AG04450 (cell line): ENCODE measurements at regions not wholly inside any gene's neighbourhood (a gene's known extent, or its start where the extent isn't known, plus 50 kb on each side); places are given as distances from the start of the nearest gene placed in this dataset.

Experiments used
- CTCF ChIA-PET: fragments of 300-600, 350-600 bp; formaldehyde crosslinking; extraction: SDS; loops from one replicate; lab custom pipeline; 2022; ENCODE audit warnings: antibody characterized with exemption, inconsistent platforms; lab: Charles Lee
- POLR2A ChIA-PET: fragments of 350-600 bp; formaldehyde crosslinking; extraction: SDS; loops from one replicate; lab custom pipeline; 2021; ENCODE audit warnings: antibody characterized with exemption, inconsistent platforms; lab: Yijun Ruan, JAX
- DNase-seq: peaks from one replicate; pipeline ENCODE4 v3.0.0-alpha.2; 2011; ENCODE audit warnings: low read depth, low spot score
- H3K27ac ChIP-seq: one replicate; pipeline ENCODE4 v1.5.1; 2012; ENCODE audit warnings: low read depth, low read length, control low read depth
- H3K27me3 ChIP-seq: one replicate; pipeline ENCODE4 v1.6.0; 2012; ENCODE audit warnings: low read length; ENCODE audit not compliant: control insufficient read depth, insufficient read depth
- H3K4me3 ChIP-seq: 2 replicates; pipeline ENCODE4 v1.5.1; 2011; ENCODE audit warnings: mild to moderate bottlenecking, low read depth, low read length, control low read depth
- H3K9me3 ChIP-seq: 2 replicates; pipeline ENCODE4 v1.5.1; 2012; ENCODE audit warnings: low read length; ENCODE audit not compliant: control insufficient read depth, insufficient read depth
- TF ChIP-seq, protein P1 (sequence below): IDR thresholded peaks from 2 replicates; pipeline ENCODE4 v1.5.1; 2011; ENCODE audit warnings: low read depth, low read length, control low read depth, inconsistent platforms

DNA sequence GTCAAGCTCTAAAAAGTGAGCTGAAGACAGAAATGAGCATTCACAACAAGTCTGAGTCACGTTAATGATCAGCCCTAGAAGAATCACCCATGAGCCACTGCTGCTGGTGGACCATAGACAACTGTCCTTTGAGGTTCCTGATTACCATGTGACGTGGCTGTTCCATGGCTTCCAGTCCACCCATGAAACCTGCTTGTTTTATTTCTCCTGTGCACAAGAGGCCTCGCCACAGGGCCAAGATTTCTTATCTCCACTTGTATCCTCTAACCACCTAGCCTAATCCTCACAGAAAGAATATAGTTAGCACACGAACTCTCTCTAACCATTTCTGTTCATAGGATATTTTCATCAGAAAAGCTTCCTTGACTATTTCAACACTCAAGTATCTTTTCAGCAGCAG is 242.7 kb downstream of the MREG start:
- Histone ChIP-seq H3K27ac (no peak overlapping the region), H3K27me3 (no peaks in the 10 kb centered on the region), H3K9me3 (peaks cover 2% of the 10 kb centered on the region; the same call in 1 of the 2 replicates), H3K4me3 (no peak overlapping the region)
- TF ChIP-seq, protein P1, sequence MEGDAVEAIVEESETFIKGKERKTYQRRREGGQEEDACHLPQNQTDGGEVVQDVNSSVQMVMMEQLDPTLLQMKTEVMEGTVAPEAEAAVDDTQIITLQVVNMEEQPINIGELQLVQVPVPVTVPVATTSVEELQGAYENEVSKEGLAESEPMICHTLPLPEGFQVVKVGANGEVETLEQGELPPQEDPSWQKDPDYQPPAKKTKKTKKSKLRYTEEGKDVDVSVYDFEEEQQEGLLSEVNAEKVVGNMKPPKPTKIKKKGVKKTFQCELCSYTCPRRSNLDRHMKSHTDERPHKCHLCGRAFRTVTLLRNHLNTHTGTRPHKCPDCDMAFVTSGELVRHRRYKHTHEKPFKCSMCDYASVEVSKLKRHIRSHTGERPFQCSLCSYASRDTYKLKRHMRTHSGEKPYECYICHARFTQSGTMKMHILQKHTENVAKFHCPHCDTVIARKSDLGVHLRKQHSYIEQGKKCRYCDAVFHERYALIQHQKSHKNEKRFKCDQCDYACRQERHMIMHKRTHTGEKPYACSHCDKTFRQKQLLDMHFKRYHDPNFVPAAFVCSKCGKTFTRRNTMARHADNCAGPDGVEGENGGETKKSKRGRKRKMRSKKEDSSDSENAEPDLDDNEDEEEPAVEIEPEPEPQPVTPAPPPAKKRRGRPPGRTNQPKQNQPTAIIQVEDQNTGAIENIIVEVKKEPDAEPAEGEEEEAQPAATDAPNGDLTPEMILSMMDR = no peak
- CTCF ChIA-PET = no interaction called here
- POLR2A ChIA-PET = no interaction called here
- no peak for DNase-seq

DNA sequence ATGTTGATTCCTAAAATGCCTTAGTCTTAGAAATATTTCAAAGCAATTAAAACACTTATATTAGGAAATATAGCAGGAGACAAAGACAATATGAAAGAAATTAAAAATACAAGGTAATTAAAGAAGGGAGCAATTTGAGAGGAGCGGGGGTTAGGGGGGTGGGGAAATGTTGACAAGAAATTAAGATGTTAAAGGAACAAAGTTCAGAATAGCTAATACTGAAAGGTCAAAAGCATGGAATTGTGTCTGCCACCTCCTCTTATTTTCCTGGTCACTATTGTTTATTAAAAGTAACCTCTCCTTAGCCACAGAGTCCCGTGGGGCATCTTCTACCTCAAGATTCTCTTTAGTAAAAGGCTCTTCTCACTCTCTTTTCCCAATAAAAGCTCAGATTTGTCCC is 244.1 kb downstream of the MREG start:
- no peak overlapping the region for H3K27ac ChIP-seq
- TF ChIP-seq, protein P1 = no peak
- H3K27me3 ChIP-seq = no peaks in the 10 kb centered on the region
- H3K9me3 ChIP-seq = peaks cover 2% of the 10 kb centered on the region; the same call in 1 of the 2 replicates
- POLR2A ChIA-PET = no interaction called here
- no peak for DNase-seq
- CTCF ChIA-PET = no interaction called here
- no peak overlapping the region for H3K4me3 ChIP-seq

DNA sequence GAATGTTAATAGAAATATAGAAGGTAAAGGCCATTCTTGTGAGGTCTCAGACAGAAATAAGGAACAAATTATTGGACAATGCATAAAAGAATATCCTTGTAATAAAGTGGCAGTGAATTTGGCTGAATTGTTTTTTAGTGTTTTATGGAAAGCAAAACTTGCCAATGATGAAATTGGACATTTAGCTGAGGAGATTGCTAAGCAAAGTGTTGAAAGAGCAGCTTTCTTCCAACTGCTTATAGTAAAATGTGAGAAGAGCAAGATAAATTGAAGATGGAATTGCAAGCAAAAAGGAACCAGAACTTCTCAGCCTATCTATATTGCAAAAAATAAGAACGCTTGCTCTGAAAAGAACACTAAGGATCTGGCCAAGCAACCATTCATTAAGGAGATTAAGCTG is 245.7 kb downstream of the MREG start:
- Histone ChIP-seq H3K4me3 (no peak overlapping the region), H3K27me3 (no peaks in the 10 kb centered on the region), H3K27ac (no peak overlapping the region), H3K9me3 (peaks cover 2% of the 10 kb centered on the region; the same call in 1 of the 2 replicates)
- ChIA-PET CTCF (no interaction called here), POLR2A (no interaction called here)
- DNase-seq = no peak
- TF ChIP-seq, protein P1 = no peak

DNA sequence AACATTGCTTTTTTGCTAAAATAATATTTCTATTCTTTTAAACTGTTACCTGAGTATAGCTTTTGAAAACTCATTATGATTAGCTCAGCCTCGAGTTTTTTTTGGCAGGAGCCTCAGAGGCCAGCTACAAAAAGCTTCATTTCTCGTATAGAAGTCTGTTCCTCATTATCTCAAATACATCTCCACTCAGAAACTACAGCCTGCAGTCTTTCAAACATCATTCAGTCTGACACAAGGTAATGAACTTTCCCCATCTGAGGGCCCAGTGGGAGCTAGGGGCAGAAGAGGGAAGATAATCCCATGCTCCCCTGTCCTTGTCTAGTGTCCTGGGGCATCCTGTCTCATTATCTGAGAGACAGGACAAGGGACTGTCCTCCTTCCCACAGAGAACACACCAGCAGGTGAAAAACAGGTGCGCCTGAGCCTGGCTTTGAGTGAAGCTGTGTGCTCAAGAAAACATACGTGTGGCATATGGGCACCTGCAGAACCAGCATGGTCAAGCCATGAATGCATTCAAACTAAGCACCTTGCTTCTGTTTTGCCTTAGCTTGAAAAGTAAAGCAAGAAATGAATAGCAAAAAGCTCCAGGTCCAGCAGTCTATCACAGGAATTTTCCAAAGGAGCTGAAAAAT is 247.5 kb downstream of the MREG start:
- CTCF ChIA-PET = interaction anchor here (1.8 kb wide), 1 partner anchor 311 kb away, joined by 5 read pairs; no protein-coding TSS in a partner anchor
- Histone ChIP-seq H3K4me3 (no peak overlapping the region), H3K27me3 (no peaks in the 10 kb centered on the region), H3K27ac (no peak overlapping the region), H3K9me3 (peaks cover 2% of the 10 kb centered on the region; the same call in 1 of the 2 replicates)
- TF ChIP-seq, protein P1 = no peak
- DNase-seq = no peak
- POLR2A ChIA-PET = no interaction called here

DNA sequence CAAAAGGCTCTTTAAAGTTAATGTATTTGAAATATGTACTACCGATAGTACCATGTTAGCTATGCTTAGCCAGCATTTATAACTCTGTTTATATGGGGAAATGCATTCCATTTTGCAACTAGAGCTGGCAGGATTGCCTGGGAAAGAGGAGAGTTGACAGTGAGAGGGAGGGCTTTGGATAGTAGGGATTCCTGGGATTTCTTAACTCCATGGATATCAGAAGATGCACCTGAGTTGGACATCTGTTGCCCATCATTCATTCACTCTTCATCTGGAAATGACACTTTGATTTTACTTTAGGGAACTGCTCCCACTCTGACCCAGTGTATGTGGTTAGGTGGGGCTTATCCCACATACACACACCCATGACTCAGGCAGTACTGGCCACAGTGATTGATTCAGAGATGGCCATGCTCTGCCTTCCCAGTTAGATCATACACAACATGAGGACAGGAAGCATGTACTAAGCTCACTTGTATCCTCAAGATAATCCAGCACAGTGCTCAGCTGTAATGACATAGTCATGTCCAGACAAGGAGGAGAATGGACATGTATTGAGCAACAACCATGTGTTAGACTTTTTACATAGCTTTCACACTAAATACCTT is 248.8 kb downstream of the MREG start:
- ChIA-PET CTCF (interaction anchor here (0.7 to 1.8 kb wide), 2 partner anchors 30 to 310 kb away, joined by 3 to 5 read pairs; no protein-coding TSS in a partner anchor), POLR2A (interaction anchor here (1.0 to 1.4 kb wide), 4 partner anchors 13 to 104 kb away, joined by 3 to 4 read pairs (median 3); no protein-coding TSS in a partner anchor)
- no peak overlapping the region for H3K4me3 ChIP-seq
- peaks cover 2% of the 10 kb centered on the region; the same call in 1 of the 2 replicates for H3K9me3 ChIP-seq
- peak overlapping the region; percentile 55 for H3K27ac ChIP-seq
- peak; percentile 53 for DNase-seq
- H3K27me3 ChIP-seq = no peaks in the 10 kb centered on the region
- TF ChIP-seq, protein P1 = no peak
